ENCODE measurements at regions not wholly inside any gene's neighbourhood (a gene's known extent, or its start where the extent isn't known, plus 50 kb on each side); places are given as distances from the start of the nearest gene placed in this dataset.

DNA sequence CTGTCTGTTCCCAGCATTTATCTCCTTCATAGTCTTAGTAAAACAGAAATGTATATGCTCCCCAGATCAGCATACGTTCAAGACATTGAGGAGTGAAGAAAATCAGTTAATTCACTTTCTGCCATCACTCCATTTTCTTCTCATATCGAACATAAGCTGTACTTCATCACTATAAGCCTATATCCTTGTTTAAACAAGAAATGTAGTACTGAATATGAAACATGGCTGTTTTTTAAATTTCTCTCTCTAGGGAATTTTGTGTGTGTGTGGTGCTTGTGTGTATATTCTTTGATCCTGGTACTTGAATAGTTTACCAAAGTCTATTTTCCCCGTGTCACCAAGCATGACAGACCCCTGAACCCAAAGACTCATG lies 107.1 kb downstream of the HFE start:
- DNase-seq = no peak
- Histone ChIP-seq H2AK5ac (ENCODE audit: insufficient read length, low read length) (no peak overlapping the region), H3K4ac (ENCODE audit: low read depth, low read length) (no peak overlapping the region), H2BK120ac (ENCODE audit: low read depth, low read length, poor library complexity, severe bottlenecking) (no peak overlapping the region), H3K9ac (ENCODE audit: extremely low read depth, insufficient read length, low read length) (no peak overlapping the region), H4K20me1 (ENCODE audit: control insufficient read depth, insufficient read depth, insufficient read length) (no peaks in the 10 kb centered on the region), H4K91ac (ENCODE audit: insufficient read length, low read depth, low read length) (no peak overlapping the region), H3K79me2 (ENCODE audit: insufficient read depth, low read length) (no peaks in the 10 kb centered on the region), H3K4me1 (ENCODE audit: insufficient read depth, low read length) (no peaks in the 10 kb centered on the region), H3K56ac (ENCODE audit: insufficient read length, low read depth, low read length) (no peak overlapping the region), H2AFZ (ENCODE audit: low read length) (no peak overlapping the region), H3K79me1 (ENCODE audit: insufficient read depth, low read depth, low read length, poor library complexity, severe bottlenecking) (no peaks in the 10 kb centered on the region), H4K5ac (ENCODE audit: insufficient read length, low read depth, low read length) (no peak overlapping the region), H3K23me2 (ENCODE audit: insufficient read length, low read depth, low read length, poor library complexity, severe bottlenecking) (peaks cover 4% of the 10 kb centered on the region), H3K27me3 (ENCODE audit: insufficient read depth, low read length) (no peaks in the 10 kb centered on the region), H3K14ac (ENCODE audit: insufficient read depth, low read length) (no peak overlapping the region), H3K4me2 (ENCODE audit: insufficient read depth, insufficient read length, low read length) (no peak overlapping the region), H3K9me3 (ENCODE audit: control insufficient read depth, low read depth, low read length) (no peaks in the 10 kb centered on the region), H4K8ac (replicated peaks; ENCODE audit: insufficient read length, low read depth, low read length) (no peak overlapping the region), H2BK20ac (ENCODE audit: low read depth, low read length, poor library complexity, severe bottlenecking) (no peak overlapping the region), H3K23ac (ENCODE audit: insufficient read length, low read depth, low read length) (no peak overlapping the region), H3K27ac (ENCODE audit: insufficient read length, low read depth, low read length) (no peak overlapping the region), H2BK15ac (ENCODE audit: low read depth, low read length) (no peak overlapping the region), H2BK5ac (ENCODE audit: insufficient read length, low read length) (no peak overlapping the region), H3K18ac (ENCODE audit: insufficient read length, low read depth, low read length) (no peak overlapping the region), H2BK12ac (ENCODE audit: insufficient read length, low read depth, low read length) (no peak overlapping the region), H3T11ph (ENCODE audit: low read length) (no peak overlapping the region)
- H3K4me3 Mint-ChIP-seq = no peak overlapping the region
- H3K9me3 Mint-ChIP-seq = no peaks in the 10 kb centered on the region; a peak in 2 of 5 replicates
- WGBS (ENCODE audit: extremely low coverage, insufficient read length, low lambda C conversion rate) = no CpG with 5 or more reads among the region's 3 CpGs
- H3K36me3 Mint-ChIP-seq (ENCODE audit: insufficient read depth in 1 of 3, low read depth in 3 of 3) = peaks cover 4 to 9% (median 6%) of the 10 kb centered on the region in 3 experiments; a peak in 5 of 7 replicates
- H3K27ac Mint-ChIP-seq = peak overlapping the region; percentile 33 to 99 (median 99); a peak in 4 of 7 replicates
- H3K4me1 Mint-ChIP-seq = peaks cover 12 to 20% of the 10 kb centered on the region in 2 experiments
- TF ChIP-seq, protein P1, sequence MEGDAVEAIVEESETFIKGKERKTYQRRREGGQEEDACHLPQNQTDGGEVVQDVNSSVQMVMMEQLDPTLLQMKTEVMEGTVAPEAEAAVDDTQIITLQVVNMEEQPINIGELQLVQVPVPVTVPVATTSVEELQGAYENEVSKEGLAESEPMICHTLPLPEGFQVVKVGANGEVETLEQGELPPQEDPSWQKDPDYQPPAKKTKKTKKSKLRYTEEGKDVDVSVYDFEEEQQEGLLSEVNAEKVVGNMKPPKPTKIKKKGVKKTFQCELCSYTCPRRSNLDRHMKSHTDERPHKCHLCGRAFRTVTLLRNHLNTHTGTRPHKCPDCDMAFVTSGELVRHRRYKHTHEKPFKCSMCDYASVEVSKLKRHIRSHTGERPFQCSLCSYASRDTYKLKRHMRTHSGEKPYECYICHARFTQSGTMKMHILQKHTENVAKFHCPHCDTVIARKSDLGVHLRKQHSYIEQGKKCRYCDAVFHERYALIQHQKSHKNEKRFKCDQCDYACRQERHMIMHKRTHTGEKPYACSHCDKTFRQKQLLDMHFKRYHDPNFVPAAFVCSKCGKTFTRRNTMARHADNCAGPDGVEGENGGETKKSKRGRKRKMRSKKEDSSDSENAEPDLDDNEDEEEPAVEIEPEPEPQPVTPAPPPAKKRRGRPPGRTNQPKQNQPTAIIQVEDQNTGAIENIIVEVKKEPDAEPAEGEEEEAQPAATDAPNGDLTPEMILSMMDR (conservative IDR thresholded peaks at IDR 0.05) = no peak
- H3K27me3 Mint-ChIP-seq (ENCODE audit: low read depth) = peaks cover 10% of the 10 kb centered on the region; the same call in 1 of the 2 replicates

All from H9 (cell line).